ENCODE measurements at regions not wholly inside any gene's neighbourhood (a gene's known extent, or its start where the extent isn't known, plus 50 kb on each side); places are given as distances from the start of the nearest gene placed in this dataset.
A peak's percentile ranks its signal among the peaks of the same experiment; 100 is the strongest.

DNA sequence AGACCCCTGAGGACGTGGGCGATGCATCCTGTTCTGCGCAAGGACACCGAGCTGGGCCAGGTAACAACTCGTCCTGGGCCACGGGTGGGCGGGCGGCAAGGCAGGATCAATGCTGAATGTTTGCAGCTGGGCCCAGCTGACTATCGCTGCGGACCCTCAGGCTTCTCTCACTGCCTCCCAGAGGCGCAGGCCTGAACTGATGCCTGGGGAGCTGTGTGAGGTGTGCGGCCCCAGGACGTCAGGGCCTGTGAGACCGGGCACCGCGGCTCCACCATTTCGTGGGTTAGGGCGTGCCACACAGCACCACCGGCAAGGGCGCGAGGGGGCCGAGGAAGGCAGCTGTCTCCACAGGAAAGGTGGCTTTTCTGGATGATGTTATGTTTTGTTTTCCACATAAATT lies 307.4 kb downstream of the NDUFA10 start:
- TF ChIP-seq CTCF (conservative IDR thresholded peaks at IDR 0.05; ENCODE audit: low read length), result no peak
- no peak for DNase-seq (ENCODE audit: low read depth)

GRCh38 chr2:239717319-239717675 lies 307.8 kb downstream of the NDUFA10 start:
- no peak for TF ChIP-seq CTCF (conservative IDR thresholded peaks at IDR 0.05; ENCODE audit: low read length)
- no peak overlapping the region for H3K4me3 ChIP-seq (ENCODE audit: low read length)
- no peak for DNase-seq (ENCODE audit: low read depth)

More for the DNA sequence above, 307.4 kb downstream of the NDUFA10 start:
- H3K4me3 ChIP-seq (ENCODE audit: low read length), result no peak overlapping the region

DNA sequence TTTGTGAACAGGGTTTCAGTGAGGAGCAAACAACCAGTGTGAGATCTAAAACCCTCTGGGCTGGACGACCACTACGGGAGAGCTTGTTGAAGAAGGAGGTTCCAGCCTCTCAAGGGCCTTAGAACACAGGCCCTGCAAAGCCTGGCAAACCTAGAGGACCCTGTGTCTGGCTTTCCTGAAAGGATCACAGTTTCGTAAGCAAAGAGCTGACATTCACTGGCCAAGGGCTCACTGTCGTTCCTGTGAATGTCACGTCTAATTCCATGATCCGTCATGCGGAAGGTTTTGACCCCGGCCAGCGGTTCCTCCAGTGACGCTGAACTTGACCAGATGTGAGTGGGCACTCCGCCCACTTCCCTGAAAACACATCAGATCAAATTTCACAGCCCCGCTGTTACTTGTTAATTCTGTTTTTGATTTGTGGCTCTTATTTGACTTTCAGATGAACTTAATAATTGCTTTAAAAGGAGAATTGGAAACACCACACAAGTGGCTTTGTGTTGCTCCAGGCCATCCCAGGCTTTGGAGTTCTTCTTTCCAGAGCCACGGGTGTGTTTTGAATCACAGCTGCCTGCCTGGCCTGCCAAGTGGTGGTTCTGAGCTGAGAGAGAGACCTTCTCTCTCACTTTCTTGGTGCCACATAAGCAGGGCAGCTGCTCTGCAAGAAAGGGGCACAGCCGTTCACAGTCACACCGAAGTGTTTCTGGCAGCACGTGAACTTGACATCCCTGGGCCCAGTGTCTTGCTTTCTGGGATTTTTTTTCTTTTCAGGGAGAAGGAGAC lies 308.4 kb downstream of the NDUFA10 start:
- TF ChIP-seq CTCF (conservative IDR thresholded peaks at IDR 0.05; ENCODE audit: low read length), result no peak
- H3K4me3 ChIP-seq (ENCODE audit: low read length), result no peak overlapping the region
- DNase-seq (ENCODE audit: low read depth), result peak; percentile 32

DNA sequence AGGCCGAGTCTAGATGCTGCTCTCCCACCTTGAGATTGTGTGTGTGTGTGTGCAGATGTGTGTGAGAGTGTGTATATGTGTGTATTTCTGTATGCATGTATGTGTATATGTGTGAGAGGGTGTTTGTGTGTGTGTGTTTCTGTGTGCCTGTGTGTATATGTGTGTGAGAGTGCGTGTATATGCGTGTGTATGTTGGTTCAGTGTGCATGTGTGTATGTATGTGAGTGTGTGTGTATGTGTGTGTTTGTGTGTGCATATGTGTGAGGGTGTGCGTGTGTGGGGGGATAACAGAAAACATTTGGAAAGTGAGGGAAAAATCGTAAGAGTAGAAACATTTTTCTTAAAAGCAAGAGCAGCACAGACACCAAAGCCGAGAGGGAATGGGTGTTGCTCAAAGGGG lies 309.1 kb downstream of the NDUFA10 start:
- no peak overlapping the region for H3K4me3 ChIP-seq (ENCODE audit: low read length)
- no peak for DNase-seq (ENCODE audit: low read depth)
- TF ChIP-seq CTCF (conservative IDR thresholded peaks at IDR 0.05; ENCODE audit: low read length), result no peak

GRCh38 chr2:239715606-239716005 lies 309.5 kb downstream of the NDUFA10 start:
- no peak overlapping the region for H3K4me3 ChIP-seq (ENCODE audit: low read length)
- TF ChIP-seq CTCF (conservative IDR thresholded peaks at IDR 0.05; ENCODE audit: low read length), result no peak
- no peak for DNase-seq (ENCODE audit: low read depth)

DNA sequence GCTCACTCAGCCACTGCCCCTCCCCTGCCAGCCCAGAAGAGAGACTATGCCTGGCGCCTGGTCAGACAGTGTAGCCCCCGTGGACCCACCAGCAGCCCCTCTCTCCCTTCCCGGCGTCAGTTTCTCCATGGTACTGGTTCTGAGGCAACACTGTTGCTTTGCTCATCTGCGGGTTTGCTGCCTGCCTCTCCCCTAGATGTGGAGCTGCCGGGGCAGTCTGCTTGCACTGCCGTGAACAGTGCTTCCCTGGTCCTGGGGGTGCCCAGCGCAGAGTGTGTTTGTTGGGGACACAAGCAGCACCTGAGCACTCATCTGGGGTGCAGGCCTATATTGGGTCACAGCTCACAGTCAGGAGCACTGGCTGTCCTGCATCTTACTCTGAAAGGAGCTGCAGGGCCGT lies 309.9 kb downstream of the NDUFA10 start:
- DNase-seq (ENCODE audit: low read depth), result no peak
- H3K4me3 ChIP-seq (ENCODE audit: low read length), result no peak overlapping the region
- no peak for TF ChIP-seq CTCF (conservative IDR thresholded peaks at IDR 0.05; ENCODE audit: low read length)

GRCh38 chr2:239714116-239714515 lies 311.0 kb downstream of the NDUFA10 start:
- no peak overlapping the region for H3K4me3 ChIP-seq (ENCODE audit: low read length)
- TF ChIP-seq CTCF (conservative IDR thresholded peaks at IDR 0.05; ENCODE audit: low read length), result no peak
- no peak for DNase-seq (ENCODE audit: low read depth)
